ENCODE measurements at regions not wholly inside any gene's neighbourhood (a gene's known extent, or its start where the extent isn't known, plus 50 kb on each side); places are given as distances from the start of the nearest gene placed in this dataset.

DNA sequence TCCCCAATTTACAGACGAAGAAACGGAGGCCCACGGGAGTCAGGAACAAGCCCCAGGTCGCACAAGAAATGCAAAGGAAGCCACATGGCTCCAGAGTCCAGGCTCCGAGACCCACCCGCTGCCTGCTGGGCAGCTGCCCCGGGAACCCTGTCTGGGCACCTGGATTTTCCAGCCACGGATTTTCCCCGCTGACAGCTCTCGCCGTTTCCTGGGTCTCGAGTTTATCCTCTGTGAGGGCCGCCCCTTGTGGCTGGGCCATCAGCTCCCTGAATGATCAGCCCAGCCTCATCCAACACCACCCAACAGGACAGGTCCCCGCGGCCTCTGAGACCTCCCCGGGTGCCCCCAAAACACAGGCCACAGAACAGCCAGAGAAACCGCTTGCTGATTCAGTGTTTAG lies 189.7 kb downstream of the BRD1 start:
- DNase-seq: no peak

DNA sequence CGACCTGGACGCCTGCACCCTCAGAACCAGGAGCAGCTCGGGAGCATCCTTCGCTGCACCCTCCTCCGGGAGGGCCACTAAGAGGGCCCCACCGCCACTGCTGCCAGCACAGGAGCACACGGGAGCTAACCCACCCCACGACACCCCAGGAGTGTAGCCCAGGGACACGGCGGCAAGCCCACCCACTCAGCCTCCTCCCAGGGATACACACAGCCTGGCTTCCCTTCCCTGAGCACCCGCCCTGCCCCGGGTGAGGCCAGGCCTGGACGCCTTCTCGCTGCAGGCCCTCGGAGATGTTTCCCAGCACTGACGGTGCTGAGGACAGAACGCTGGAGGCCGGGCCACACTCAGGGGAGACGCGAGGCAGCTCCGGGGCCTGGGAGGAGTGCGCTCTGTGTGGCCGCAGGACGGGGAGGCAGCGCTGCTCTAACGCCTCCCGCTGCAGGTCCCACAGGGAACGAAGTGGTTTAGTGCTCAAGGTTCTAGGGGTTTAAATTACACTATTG lies 190.4 kb downstream of the BRD1 start:
- no peak for DNase-seq

GRCh38 chr22:49636649-49637048 lies 191.0 kb downstream of the BRD1 start:
- no peak for DNase-seq

- DNase-seq: no peak
These were observed 191.5 kb downstream of the BRD1 start for GRCh38 chr22:49636214-49636613.

- no peak for DNase-seq
These were observed 193.5 kb downstream of the BRD1 start for GRCh38 chr22:49634006-49634772.

DNA sequence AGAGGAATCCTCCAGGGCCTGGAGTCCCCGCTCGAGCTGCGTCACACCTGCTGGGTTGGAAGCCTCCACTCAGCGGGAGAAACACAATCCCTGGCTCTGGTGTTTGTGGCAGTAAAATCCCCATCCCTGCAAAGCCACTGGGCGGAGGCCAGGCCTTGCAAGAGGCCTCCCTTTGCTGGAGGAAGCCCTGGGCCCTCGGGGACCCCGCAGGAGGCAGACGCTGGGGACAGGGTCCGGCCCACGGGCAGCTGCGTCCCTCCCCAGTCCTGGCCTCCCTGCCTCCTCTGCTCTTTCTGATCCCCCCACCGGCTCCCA lies 194.7 kb downstream of the BRD1 start:
- no peak for DNase-seq

DNA sequence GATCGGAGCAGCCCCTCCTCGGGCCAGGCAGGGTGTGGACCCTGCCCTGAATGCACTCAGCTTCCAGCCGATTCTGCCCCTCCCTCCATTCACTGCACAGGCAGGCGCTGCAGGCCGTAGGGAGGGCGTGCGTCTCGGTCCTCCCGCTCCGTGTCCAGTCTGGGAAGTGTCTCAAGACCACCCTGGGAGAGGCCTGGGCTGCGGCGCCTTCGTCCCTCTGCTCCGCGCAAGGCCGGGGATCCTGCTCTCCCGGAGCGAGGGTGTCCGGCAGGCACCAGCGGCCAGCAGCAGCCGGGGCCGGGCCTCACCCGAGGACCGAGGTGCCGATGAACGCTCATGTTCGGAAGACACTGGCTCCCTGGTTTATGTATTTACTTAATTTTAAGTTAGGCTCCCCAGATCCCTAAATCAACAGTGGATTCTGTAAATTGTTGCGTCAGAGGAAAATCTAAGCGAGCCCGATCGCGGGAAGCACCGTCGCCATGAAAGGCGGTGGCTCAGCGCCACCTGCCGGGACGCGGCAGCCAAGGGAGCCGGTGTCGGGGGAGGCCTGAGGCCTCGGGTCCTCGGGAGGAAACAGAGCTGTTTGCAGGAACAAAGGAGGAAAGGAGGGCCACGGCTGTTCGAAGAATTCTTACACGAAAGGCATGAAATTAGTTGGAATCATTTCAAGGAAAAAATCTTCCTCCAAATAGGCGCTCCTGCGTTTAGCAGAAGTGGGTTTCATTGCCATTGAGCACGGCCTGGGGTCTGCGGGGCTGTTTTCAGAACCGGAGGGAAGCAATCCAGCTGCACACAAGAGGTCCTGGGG lies 195.3 kb downstream of the BRD1 start:
- DNase-seq: no peak

DNA sequence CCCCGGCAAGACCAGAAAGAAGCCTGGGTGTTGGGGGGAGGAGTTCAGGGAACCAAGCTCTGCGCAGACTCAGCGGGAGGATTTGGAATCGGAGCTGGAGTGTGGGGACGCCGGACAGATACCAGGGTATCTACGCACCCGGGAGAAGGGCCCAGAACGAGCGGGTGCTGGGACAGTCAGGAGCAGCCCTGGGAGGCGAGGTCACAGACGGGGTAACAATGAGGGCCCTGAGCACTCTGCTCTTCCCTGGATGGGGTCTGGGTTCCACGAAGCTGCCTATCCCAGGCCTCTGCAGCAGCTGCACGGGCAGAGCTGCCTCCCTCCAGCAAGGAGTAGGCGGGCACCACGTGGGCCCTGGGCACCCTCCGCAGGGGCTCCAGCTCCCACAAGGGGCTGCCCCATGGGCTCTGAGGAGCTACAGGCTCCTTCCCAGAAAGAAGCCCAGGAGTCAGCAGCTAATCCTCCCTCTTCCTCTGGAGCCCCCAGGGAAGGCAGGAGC lies 197.2 kb downstream of the BRD1 start:
- no peak for DNase-seq

- DNase-seq: no peak
These were observed 197.9 kb downstream of the BRD1 start for GRCh38 chr22:49629586-49630447.

DNA sequence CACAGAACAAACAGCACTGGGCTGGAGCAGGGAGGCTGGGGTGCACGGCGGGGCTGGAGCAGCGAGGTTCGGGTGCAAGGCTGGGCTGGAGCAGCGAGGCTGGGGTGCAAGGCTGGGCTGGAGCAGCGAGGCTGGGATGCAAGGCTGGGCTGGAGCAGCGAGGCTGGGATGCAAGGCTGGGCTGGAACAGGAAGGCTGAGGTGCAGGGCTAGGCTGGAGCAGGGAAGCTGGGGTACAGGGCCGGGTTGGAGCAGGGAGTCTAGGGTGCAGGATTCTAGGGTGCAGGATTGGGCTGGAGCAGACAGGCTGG lies 198.5 kb downstream of the BRD1 start:
- no peak for DNase-seq

DNA sequence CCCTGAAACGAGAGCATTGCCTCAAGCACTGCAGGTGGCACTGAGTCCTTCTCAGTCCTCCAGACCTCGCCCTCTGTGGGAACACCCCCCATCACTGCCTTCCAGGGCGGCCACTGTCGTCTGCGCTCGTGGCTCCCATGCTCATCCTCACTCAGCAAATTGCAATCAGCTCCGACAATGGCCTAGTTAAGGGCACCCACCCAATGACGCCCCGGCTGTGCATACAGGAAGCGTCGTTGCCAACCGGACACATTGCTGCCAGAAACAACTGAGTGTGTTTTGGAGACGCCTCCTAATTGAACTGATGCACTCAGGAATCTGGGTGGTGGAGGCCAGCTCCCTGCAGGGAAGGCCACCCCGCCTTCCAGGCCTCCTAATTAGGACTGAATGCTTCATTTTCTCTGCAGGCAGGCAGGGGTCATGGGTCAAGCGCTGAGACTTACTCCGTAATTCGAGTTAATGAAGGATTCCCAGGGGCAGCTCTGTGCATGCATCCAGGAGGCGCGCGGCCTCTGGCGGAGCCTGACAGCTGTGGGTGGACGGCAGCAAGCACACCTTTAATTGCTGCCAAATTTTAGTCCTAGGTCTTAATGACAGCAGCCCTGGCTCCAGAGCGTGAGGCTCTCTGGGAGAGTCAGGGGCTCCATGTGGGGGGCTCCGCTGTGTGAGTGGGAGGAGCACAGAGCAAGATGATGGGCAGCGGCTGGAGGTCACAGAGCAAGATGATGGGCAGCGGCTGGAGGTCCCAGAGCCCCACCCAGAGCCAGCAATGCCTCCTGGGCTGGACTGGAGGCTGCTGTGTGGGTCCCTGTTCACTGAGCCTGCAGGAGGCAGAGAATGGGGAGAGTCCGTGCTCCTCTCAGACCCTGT lies 199.0 kb downstream of the BRD1 start:
- DNase-seq: no peak

GRCh38 chr22:49627217-49628181 lies 200.2 kb downstream of the BRD1 start:
- no peak for DNase-seq

GRCh38 chr22:49626361-49627216 lies 201.1 kb downstream of the BRD1 start:
- no peak for DNase-seq

DNA sequence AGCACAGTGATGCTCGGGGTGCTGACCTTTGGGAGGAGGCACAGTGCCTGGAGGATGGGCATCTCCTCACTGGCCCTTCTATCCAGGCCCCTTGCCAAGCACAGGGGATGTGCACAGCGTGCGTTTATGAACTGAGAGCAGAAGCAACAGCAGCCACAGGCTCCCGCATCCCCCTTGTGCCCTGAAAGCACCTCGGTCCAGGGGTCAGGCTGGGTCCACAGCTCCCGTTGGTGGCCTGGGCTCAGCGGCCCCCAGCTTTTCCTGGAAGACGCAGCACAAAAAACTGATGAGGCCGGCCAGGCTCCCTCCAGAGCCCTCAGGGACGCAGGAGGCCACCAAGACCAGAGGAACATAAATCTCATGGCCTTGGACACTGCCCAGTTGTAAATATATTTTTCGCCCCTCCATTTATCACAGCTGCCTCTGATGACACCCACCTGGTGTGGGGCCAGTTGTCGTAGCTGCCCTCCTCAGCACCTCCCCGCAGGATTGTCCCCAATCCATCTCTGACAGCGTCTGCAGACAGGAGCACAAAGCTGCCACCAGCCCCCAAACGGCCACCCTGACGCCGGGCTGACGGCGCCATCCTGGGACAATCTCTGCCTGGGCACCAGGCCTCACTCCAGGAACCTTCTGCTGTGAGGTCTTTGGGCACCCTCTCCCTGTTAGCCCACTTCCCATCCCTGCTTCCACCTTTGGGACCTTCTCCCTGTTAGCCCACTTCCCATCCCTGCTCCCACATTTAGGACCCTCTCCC lies 203.1 kb downstream of the BRD1 start:
- no peak for DNase-seq

DNA sequence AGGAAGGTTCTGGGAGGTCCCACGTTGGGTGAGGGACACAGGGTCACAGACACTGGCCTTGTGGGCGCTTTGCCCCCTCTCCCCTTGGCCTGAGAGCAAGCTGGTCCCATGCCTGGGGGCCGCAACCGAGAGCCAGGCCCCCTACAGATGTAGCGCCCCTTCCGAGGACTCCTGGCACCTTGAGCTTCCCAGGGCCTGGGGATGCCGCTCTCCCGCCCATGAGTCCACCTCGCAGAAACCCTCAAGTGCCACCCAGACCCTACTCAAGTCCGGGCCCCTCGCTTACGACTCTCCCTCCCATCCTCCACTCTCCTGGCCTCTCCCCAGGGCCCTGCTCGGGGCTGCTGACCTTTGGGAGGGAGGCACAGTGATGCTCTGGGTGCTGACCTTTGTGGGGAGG lies 204.0 kb downstream of the BRD1 start:
- DNase-seq: no peak

GRCh38 chr22:49623176-49623575 lies 204.5 kb downstream of the BRD1 start:
- no peak for DNase-seq

- no peak for DNase-seq
These were observed 205.2 kb downstream of the BRD1 start for GRCh38 chr22:49622241-49623105.

GRCh38 chr22:49621601-49622210 lies 206.0 kb downstream of the BRD1 start:
- DNase-seq: no peak

Data from CD4-positive, alpha-beta T cell treated with Interleukin-21 for 1 hour (primary cell).